HG03025 (cell line): ENCODE measurements at regions not wholly inside any gene's neighbourhood (a gene's known extent, or its start where the extent isn't known, plus 50 kb on each side); places are given as distances from the start of the nearest gene placed in this dataset.

Source experiments
- ATAC-seq: cut with Tn5 transposase; IDR thresholded peaks from one replicate; pipeline ENCODE4 v1.9.1; 2021; ENCODE audit warnings: mild to moderate bottlenecking, moderate library complexity; ENCODE audit not compliant: unreplicated experiment, low FRiP score

DNA sequence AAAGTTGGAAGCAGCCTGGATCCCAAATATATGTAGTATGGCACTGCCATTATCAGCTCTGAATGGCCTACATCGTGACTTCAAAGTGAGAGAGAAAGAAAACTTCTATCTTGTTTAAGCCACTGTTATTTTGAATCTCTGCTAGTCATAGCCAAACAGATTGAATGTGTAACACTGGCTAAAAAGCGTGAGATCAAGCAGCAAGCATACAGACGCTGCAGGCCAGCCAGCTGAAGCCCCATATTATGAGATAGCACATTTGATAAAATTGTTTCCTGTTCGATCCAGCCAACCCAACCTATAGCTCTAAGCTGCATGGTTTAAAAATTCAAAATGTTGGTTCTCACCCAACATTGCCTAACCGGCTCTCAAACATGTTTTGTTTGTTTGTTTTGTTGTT, 95.0 kb downstream of the DUSP6 start:
- no peak for ATAC-seq

DNA sequence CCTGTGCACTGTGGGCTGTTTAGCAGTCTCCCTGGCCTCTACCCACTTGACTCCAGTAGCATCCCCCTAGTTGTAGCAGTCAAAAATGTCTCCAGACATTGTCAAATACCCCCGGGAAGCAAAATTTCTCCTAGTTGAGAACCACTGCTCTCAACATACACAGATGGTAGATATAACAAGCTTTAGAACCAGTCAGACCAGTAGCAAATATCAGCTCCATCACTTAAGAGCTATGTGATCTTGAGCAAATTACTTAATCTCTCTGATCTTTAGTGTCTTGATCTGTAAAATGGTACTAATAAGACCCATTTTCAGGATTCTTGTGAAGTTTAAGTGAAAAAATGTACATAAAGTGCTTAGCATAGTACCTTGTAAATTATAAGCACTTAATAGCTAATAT, 96.2 kb downstream of the DUSP6 start:
- no peak for ATAC-seq

DNA sequence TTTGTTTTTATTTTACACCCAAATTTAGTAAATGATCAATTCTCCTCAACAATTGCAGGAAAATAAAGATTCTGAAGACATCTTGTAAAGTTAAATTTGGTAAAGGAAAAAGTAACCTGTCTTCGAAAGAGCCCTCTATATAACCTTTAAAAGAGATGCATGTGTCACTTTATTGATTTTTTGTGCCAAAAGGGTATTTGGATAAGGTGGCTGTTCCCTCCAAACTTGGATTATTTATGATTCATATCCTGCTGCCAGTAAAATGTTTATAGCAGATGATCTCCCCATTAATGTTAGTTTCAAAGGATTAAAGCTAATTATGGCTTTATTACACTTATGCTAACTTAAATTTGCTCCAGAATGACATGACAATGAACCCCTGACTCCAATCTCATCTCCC, 98.8 kb downstream of the DUSP6 start:
- ATAC-seq: no peak

DNA sequence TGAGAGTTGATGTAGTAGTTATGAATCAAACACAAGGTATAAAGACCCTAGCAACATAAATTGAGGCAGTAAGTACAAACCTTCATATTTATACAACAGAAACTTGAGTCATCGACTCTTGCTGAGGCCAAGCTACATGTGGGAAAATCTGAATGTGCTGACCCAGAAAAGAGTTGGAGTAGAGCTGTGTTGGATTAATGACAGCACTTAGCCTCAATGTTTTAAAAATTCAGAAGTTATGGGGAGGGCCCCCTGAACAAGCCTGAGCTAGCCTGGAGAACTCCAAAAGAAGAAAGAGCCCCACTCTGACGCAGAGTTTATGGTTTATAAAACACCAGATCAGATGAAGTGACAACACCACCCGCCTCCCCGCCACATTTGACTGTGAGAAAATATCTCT, 100.0 kb downstream of the DUSP6 start:
- no peak for ATAC-seq

DNA sequence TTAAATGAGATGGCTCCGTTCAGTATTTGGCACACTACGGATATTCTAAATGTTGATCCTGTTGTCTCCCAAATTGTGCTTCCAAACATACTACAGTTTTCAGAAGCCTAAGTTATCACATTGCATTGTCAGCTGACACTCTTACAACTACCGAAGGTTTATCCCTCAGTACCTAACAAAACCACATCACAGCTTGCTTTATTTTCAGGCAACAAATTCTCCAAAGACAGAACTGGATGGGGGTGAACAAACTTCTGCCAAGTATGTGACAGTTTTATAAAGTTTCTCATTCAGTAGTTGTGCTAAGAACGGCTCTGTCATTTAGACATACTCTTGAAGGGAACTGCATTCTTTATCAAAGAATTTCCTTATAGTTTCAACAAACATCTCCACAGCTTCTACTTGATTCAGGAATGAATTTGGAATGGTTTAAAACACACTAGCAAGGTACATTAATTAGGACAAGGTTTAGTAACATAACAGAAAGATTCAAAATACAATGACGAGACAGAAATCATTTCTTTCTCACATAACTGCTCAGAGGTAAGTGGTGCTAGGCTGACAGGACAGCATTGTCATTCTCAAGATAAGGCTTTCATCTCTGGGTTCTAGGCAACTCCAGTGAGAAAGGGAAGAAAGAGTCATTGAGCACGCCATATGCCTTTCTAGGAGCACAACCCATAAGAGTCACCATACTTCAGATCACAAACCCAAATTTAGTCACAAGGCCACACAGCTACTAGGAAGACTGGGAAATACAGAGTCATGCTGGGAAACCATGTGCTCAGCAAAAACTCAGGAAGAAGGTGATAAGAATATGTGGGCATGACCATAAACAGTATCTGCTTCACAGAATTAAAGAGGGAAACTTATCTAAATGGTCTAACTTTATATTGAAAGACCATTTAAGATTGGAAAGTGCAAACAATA, 100.7 kb downstream of the DUSP6 start:
- no peak for ATAC-seq

DNA sequence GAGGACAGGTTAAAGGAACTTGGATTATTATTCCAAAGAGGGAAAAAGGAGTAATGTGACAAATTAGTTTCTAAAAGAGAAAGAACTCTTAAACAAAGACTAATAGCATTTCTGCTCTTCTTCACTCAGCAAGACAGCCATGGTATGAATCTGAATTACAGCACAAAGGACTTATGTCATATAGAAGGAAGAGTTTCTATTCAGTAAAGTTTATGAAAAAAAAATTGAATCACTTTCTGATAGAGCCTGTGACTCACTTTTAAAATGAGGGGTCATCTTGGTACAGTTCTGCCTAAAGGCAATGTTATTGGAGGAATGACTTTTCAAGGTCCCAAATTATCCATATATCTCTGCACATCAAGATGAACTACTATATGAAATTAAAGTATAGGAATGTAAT, 101.7 kb downstream of the DUSP6 start:
- no peak for ATAC-seq

DNA sequence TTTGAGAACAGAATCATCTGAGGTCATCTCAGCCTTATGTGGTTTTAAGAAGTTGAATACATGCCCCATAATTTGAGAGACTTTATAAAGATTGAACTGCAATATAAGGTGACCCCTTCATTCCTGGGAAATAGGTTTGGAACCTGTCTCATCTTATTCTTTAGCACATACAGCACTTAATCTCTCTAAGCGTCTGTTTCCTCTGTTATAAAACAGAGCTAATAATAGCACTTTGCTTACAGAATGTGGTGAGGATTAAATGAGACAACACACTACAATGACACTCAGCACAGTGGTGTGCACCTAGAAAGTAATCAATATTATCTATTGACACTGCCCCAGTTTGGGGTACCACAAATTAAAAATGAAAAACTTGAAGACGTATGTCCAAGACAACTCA, 102.1 kb downstream of the DUSP6 start:
- ATAC-seq: no peak

DNA sequence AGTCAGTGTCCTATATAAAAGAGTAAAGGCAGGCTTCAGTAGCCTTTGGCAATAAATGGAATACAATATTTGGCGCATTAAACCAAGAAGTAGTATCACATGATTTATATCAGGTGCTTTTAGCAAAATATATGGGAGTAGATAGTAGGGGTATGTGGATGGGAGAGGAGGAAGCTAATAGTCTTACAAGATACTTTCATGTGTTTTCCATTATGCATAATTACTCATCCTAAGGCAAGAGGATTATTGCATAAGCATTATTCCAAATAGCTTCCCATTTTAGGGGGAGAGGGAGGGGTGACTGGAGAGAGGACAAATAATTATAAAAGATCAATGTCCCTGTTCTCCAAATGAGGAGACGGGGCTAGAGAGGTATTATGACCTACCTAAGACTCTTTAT, 104.3 kb downstream of the DUSP6 start:
- ATAC-seq: no peak

DNA sequence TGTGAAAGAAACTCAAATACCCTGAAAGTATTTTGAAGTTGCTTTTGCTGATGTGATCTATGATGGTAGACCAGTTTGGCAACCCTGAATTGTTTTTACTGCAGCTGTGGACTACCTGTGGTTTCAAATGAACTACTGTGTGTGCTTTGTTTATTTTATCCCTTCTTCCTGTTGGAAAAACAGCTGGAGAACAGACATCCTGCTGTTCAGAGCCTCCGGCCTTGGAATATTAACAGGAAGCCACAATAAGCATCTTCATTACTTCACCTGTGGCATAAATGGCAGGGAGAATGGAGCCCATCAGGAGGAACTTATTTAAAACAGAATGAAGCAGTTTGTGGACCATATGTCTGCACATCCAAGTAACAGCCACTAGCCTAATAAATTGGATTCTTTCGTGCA, 104.8 kb downstream of the DUSP6 start:
- no peak for ATAC-seq

DNA sequence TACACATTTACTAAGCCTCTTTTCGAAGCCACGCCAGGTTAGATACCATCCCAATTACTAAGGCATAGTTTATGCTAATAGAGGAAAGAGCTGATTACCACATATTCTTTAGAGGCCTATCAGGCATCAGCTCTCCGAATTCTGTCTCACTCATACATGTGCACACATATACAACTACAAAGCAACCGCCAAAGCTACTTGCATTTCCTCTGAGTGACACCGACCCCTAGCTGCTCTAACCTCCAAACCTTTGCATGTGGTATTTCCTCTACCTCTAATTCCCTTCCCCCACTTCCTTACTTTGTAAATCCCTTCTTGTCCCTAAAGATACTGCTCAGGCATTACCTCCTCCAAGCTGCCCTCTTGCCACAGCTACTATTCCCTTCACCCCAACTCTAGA, 107.2 kb downstream of the DUSP6 start:
- ATAC-seq: no peak

DNA sequence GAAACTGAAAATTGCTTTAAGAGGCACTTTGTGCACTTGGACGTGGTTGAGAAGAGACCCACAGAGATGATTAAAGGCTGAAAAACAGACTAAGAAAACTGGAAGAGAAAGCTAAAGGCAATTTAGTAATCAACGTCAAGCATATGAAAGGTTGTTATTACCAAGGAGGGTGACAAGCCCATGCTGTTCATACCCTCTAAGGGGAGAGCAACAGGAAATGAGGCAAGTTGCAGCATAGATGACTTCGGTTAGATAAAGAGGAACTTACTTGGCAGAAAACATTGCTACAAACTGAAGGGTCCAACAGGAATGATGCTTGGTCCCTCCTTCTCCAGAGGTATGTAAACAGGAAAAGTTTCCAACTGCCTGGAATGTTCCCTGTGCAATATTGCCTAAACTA, 107.8 kb downstream of the DUSP6 start:
- no peak for ATAC-seq

DNA sequence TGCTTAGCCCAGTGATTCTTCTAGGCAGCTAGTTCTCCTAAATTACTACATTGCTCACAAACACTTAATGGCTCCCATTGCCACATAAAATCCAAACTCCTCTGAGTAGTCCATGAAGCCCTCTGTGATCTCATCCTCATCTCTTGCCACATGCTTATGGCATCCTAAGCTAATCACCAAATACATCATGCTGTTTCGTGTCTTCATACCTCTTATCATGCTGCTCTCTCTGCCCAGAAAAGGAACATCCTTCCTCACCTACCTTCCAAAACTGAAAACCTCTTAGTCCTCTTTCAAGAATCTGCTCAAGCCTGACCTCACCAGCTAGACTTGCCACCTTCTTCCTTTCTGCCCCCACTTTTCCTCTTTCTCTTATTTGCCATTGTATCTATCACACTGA, 108.5 kb downstream of the DUSP6 start:
- no peak for ATAC-seq

DNA sequence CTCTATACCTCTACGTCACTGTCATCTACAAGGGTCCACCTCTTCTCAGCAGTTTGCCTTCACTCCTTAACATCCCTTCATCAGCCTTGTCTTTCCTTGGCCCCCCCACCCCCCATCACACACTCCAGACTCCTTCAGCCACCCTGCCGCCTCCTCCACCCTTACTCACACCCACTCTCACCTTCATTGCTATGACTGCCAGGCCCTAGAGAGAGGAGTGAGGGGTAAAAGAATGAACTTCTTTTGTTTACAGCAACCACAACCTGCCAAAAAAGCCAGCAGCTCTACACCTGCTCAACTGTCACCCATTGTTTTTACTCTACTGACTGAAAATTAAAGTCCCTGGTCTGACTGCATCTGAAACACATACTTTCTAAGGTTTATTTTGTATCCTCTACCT, 112.8 kb downstream of the DUSP6 start:
- no peak for ATAC-seq

DNA sequence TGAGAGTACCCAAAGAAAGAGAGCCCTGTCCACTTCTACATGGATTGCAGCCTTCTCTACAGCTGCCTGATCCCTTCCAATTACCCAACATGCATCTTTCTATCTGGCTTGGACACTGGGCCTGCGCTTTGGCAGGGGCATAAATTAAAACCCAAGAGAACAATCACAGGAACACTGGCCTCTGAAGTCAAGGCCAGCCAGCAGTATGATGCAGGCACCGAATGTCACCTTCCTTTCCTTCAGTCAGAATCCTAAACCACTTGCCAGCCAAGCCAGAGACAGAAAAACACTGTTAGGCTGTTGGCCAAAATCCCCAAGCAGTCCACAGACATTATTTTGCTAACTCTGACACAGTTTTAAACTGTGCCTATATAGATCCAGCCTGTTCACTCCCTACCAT, 113.7 kb downstream of the DUSP6 start:
- ATAC-seq: no peak

DNA sequence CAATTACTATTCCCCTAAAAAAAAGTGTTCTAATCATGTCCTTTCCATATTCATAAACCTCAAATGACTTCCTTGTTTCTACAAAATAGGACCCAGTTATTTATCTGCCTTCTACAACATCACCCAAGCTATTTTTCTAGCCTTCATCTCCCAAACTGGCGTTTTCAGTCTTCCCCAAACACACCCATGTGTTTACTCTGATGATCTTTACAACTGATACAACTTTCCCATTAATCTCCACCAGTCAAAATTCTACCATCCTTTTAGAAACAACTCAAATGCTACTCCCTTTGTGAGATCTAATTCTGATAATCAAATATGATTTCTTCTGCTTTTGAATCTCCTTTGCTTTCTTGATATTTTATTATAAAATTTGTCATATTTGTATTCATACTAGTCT, 114.5 kb downstream of the DUSP6 start:
- no peak for ATAC-seq

DNA sequence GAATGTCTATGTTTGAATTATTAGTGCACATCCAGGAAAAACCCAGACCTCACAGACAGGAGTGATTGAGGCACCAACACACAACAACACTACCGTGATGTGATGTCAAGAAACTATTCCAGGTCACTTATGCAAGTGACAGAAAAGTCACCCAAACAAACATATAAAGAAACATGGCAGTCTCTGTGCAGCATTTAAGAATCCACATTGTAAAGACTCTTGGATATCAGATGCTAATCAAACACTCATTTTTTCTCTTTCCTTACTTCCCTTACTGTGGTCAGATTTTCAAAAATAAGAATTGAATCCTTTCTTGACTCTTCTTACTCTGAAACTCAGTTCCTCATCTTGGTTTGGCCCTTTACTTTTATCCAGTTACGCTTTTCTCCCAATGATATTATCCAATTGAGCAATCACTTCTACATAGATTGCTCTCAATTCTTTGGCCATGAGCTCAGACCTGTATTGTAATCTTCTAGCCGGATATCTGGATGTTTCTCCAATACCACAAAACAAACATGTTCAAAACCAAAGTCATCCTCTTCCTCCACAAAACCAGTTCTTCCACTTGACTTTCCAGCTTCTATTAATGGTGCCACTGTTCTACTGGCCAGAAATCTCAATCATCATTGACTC, 115.4 kb downstream of the DUSP6 start:
- no peak for ATAC-seq

DNA sequence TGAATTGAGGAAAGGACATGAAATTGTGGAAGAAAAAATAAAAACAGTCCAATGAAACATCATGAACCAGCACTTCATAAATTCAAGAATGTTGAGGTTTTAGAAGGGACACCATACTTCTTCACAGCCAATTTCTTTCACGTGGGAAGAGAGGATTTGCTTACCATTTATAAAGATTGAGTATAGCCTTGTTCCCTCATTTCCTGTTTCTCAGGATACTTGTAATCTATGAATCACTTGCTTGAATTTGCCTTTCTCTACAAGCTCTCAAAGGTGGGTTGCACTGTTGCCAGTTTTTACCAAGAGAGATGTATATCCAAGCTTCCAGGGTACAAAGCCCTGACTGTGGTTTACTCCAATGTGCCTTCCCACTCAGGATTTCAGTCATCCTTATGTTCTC, 116.1 kb downstream of the DUSP6 start:
- no peak for ATAC-seq

DNA sequence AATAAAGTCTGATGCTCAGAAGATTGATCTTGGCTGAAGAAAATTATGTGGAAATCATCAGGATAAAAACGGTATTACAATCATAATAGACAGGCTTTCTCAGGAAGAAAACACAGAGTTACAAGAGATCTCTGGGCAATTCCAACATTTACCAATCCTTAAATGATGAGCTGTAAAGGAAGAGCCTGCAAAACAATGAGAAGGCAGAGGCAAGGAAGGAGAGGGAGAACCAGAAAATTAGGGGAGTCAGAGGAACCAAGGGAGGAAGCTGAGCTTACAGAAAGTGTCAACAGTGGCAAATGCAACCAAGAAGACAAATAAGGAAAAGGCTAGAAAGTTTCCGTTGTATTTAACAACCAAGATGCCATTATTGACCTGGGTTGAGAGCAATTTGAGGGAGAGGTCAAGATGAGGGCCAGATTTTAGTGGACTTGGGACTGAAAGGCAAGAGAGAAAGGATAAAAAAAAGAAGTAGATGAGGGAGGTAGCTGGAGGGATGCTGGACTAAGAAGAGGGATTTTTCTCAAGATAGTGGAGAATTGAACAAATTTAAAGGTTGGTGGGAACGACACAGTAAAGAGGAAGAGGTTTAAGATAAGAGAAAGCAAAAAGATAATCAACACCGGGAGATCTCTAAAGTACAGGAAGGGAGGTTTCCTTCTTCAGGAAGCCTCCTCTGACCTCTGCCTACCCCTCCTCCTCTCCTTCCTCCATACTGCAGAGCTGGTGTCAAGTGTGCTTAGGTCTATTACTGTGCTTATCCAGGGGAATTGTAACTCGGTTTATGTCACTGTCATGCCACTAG, 116.9 kb downstream of the DUSP6 start:
- ATAC-seq: no peak

DNA sequence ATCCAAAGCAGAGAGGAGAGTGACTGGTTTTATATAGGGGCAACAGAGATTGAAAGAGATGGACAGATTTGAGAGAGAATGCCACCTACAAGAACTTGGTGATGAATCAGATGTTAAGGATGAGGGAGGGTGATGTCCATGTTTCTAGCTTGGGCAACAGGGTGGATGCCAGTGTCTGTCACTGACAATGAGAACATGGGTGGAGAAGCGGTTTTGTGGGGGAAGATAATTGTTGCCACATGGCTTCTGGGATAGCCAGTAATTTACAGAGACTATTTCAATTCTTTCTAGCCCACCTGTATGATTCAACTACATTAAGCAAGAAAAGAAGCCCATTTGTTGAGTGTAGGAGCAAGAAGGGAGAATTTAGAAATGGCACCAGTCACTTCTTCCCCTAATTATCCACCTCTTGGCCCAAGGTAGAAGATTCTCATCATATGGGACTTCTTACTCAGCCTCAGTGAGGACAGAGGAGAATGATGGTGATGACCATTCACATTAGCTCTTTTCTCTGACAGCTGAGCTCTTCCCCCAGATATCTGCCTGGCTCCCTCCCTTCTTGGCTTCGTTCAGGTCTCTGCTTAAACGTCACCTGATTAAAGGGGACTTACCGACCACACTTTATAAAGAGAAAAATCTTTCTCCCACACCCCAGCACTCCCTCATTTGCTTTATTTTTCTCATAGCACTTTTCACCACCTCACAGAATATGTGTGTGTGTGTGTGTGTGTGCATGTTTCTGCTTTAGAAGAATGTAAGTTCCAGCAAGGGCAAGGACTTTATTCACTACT, 117.8 kb downstream of the DUSP6 start:
- ATAC-seq: no peak

DNA sequence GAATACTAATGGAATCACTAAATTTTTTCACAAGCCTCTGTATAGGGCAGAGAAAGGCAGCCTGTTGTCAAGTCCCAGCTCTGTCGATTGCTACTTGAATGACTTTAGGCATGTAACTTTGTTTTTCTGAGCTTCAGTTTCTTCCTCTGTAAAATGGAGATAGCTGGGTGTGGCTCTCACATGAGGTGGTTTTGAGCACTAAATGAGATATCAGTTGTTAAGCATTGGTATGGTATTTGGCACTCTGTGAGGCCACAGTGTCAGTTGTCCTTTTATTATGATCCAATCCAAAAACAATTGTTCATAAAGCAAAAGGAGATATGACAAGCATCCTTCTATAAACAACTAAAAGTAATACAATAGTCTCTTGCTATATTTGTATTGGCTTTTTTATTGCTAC, 120.6 kb downstream of the DUSP6 start:
- no peak for ATAC-seq
